Stimulated activated naive CD8-positive, alpha-beta T cell treated with anti-CD3 and anti-CD28 coated beads, Interleukin-15, amount 100 ng/mL, for 72 hours (primary cell): ENCODE measurements at regions not wholly inside any gene's neighbourhood (a gene's known extent, or its start where the extent isn't known, plus 50 kb on each side); places are given as distances from the start of the nearest gene placed in this dataset.

ENCODE experiments used
- ATAC-seq: fragments of 150-1000 bp; cut with Tn5 transposase; 2 replicates; pipeline ENCODE4 v1.10.0; 2021; ENCODE audit warnings: mild to moderate bottlenecking, moderate library complexity
- DNase-seq, 2 donors: peaks; one replicate each; pipeline ENCODE4 v3.0.0; 2021 to 2022
- H3K27ac Mint-ChIP-seq, 2 donors: one replicate each; pipeline ENCODE4 v1.8.0; 2022; ENCODE audit warnings: mild to moderate bottlenecking in 2 of 2, mixed read lengths in 2 of 2, moderate library complexity in 2 of 2
- H3K27me3 Mint-ChIP-seq: one replicate; pipeline ENCODE4 v1.8.0; 2022; ENCODE audit warnings: mixed read lengths
- H3K4me1 Mint-ChIP-seq: one replicate; pipeline ENCODE4 v1.8.0; 2022; ENCODE audit warnings: mild to moderate bottlenecking, mixed read lengths
- H3K4me3 Mint-ChIP-seq, 2 donors: one replicate each; pipeline ENCODE4 v1.8.0; 2022; ENCODE audit warnings: mild to moderate bottlenecking in 2 of 2, mixed read lengths in 2 of 2, moderate library complexity in 1 of 2
- H3K9me3 Mint-ChIP-seq, 2 donors: one replicate each; pipeline ENCODE4 v1.8.0; 2022; ENCODE audit warnings: mixed read lengths in 2 of 2

- H3K27me3 Mint-ChIP-seq = no peaks in the 10 kb centered on the region
- no peaks in the 10 kb centered on the region for H3K9me3 Mint-ChIP-seq
- ATAC-seq (peak; percentile 85), DNase-seq (peak; percentile 49 to 52)
- peak overlapping the region; percentile 95 to 97 for H3K27ac Mint-ChIP-seq
- peaks cover 24% of the 10 kb centered on the region for H3K4me1 Mint-ChIP-seq
- peak overlapping the region; percentile 83 to 86 for H3K4me3 Mint-ChIP-seq
Observed at GRCh38 chr14:75333606-75334548, 55.2 kb downstream of the FOS start.

GRCh38 chr14:75334549-75335051, 56.0 kb downstream of the FOS start:
- peak overlapping the region; percentile 83 to 86 for H3K4me3 Mint-ChIP-seq

DNA sequence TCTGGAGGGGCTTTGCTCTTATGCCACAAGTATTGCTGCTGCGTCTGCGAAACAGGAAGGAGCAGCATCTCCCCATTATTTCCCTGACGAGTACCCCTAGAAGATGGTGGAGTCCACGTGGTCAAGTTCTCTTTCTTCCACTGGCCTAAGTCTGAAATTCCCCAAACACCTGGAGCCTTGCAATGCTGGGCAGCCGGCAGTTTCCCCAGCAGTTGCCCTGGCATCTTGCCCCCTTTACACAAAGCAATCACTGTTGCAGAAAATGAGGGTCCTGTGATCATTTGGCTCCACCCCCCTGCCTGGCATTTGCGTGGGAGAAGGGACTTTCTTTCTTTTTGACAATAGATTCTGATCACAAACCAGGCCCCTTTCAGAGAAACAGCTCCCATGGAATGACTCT, 56.9 kb downstream of the FOS start:
- ATAC-seq (no peak), DNase-seq (peak in 1 of 2 donors; percentile 11)
- no peaks in the 10 kb centered on the region for H3K27me3 Mint-ChIP-seq
- H3K27ac Mint-ChIP-seq = no peak overlapping the region
- H3K4me3 Mint-ChIP-seq = peak overlapping the region in 1 of 2 donors; percentile 16
- no peaks in the 10 kb centered on the region for H3K9me3 Mint-ChIP-seq
- peaks cover 24% of the 10 kb centered on the region for H3K4me1 Mint-ChIP-seq

More at GRCh38 chr14:75334549-75335051, 56.0 kb downstream of the FOS start:
- Mint-ChIP-seq H3K9me3 (no peaks in the 10 kb centered on the region), H3K4me1 (peaks cover 24% of the 10 kb centered on the region), H3K27me3 (no peaks in the 10 kb centered on the region), H3K27ac (peak overlapping the region; percentile 90 to 95)
- ATAC-seq (peak; percentile 60), DNase-seq (no peak)

DNA sequence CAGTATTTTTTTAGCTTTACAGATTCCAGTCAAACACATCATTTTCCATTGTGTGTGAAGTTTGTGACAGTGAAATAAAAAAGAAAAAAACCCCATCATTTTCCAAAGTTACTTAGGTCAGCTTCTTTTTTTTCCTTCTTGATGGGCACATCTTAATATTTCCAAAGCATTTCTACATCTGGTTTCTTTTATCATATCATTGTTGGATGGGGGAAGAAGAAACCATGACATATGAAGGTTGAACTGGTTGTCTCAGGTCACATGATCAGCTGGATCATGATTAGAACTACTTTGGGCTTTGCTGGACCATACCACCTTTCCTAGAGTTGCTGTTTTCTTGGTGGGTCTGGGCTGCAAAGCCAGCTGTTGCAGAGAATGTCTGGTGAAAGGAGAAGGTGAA, 59.8 kb downstream of the FOS start:
- peaks cover 26% of the 10 kb centered on the region for H3K4me1 Mint-ChIP-seq
- DNase-seq (no peak), ATAC-seq (no peak)
- no peaks in the 10 kb centered on the region for H3K27me3 Mint-ChIP-seq
- H3K4me3 Mint-ChIP-seq = no peak overlapping the region
- H3K9me3 Mint-ChIP-seq = no peaks in the 10 kb centered on the region
- H3K27ac Mint-ChIP-seq = no peak overlapping the region

DNA sequence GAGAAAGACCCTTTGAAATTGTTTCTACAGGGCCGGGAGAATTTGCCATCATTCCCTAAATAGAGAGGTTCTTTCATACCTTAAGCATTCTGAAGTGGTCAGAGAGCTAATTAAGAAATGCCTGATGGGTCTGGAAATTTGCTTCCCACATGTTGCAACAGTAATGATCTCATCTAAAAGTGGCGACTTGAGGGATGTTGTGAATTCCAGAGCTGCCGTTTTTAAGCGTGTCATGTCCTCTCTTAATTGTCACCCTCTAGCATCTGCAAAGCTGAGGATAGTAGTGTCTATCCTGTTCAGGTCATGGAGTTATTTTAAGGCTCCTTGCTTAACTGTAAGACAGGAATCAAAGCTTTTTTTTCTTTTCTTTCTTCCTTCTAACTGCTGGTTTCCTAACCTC, 60.4 kb downstream of the FOS start:
- Mint-ChIP-seq H3K27ac (no peak overlapping the region), H3K4me3 (no peak overlapping the region), H3K9me3 (no peaks in the 10 kb centered on the region), H3K4me1 (peaks cover 19% of the 10 kb centered on the region), H3K27me3 (no peaks in the 10 kb centered on the region)
- ATAC-seq (no peak), DNase-seq (no peak)

GRCh38 chr14:75340921-75341320, 62.3 kb downstream of the FOS start:
- no peak for DNase-seq
- Mint-ChIP-seq H3K27ac (no peak overlapping the region), H3K27me3 (no peaks in the 10 kb centered on the region), H3K4me3 (no peak overlapping the region), H3K9me3 (peaks cover 0 to 5% of the 10 kb centered on the region in 2 donors), H3K4me1 (peaks cover 4% of the 10 kb centered on the region)
- ATAC-seq = no peak

- DNase-seq = no peak
- Mint-ChIP-seq H3K4me1 (peaks cover 4% of the 10 kb centered on the region), H3K27me3 (no peaks in the 10 kb centered on the region), H3K27ac (peak overlapping the region in 1 of 2 donors; percentile 43), H3K4me3 (no peak overlapping the region), H3K9me3 (peaks cover 0 to 5% of the 10 kb centered on the region in 2 donors)
- no peak for ATAC-seq
Observed at GRCh38 chr14:75341620-75342019, 63.0 kb downstream of the FOS start.

- H3K4me3 Mint-ChIP-seq = no peak overlapping the region
- H3K27ac Mint-ChIP-seq = no peak overlapping the region
- peaks cover 4% of the 10 kb centered on the region for H3K4me1 Mint-ChIP-seq
- DNase-seq (no peak), ATAC-seq (no peak)
- no peaks in the 10 kb centered on the region for H3K27me3 Mint-ChIP-seq
- peaks cover 0 to 5% of the 10 kb centered on the region in 2 donors for H3K9me3 Mint-ChIP-seq
Observed at GRCh38 chr14:75342762-75343599, 64.4 kb downstream of the FOS start.

DNA sequence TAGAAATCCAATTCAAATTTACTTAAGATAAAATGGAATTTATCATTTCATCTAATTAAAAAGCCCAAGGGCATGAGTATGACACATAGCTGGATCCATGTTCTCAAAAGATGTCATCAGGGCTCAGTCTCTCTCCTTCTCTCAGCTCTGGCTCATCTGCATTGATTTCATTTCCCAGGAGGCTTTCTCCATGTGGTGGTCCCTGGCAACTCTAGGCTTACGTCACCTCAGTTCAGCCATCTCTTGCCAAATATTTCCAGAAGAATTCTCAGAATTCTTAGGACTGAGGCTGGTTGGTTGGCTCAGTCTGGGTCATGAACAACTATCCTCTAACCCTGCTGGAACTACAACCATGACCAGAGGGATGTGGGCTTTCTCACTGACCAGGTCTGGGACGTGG, 65.3 kb downstream of the FOS start:
- Mint-ChIP-seq H3K27me3 (no peaks in the 10 kb centered on the region), H3K27ac (no peak overlapping the region), H3K9me3 (peaks cover 0 to 5% of the 10 kb centered on the region in 2 donors), H3K4me3 (no peak overlapping the region), H3K4me1 (peaks cover 4% of the 10 kb centered on the region)
- ATAC-seq (no peak), DNase-seq (no peak)

DNA sequence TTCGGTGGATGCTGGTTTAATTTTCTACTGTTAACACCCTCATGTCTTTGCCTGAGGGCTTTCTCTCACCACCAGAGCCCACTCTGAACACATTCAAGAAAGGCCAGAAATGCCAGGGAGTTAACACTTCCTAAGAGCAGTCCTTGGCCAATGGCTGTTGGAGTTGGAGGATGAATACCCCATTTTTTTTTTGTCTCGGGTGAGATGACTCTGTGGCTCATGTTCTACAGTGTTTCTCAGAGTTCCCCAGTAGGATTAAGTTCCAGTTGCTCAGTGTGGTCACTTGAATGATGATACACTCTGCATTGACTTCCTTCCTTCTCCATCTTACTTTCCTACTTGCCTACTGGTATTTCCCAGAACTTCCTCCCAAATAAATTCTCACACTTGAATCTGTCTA, 65.8 kb downstream of the FOS start:
- H3K27me3 Mint-ChIP-seq = no peaks in the 10 kb centered on the region
- no peak overlapping the region for H3K4me3 Mint-ChIP-seq
- H3K27ac Mint-ChIP-seq = no peak overlapping the region
- peaks cover 2 to 7% of the 10 kb centered on the region in 2 donors for H3K9me3 Mint-ChIP-seq
- peaks cover 4% of the 10 kb centered on the region for H3K4me1 Mint-ChIP-seq
- ATAC-seq (no peak), DNase-seq (no peak)

DNA sequence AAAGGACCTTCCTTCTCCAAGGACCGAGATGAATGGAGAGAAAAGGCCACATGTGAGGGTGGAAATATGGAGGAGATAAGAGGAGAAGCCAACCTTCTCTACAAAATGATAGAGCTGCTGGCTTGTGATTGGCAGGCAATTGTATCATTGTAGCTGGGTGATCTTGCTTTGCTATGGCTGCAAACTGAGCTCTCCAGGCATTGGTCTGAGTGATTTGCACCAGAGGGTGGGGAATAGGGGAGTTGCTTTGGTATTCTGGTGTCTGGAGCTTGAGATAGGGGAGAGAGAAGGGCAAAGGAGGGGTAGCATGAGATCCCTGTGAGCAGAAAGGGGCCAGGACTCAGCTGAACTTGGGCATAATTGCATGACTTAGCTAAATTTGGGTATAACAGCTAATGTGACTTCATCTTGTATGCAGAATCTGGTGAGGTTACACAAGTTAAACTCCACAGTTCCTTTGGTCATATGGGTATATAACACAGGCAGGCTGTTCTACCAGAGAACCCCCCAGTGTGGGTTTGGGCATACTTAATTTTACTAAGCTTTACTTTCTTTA, 72.0 kb downstream of the FOS start:
- Mint-ChIP-seq H3K27me3 (no peaks in the 10 kb centered on the region), H3K9me3 (peaks cover 6 to 7% of the 10 kb centered on the region in 2 donors), H3K27ac (no peak overlapping the region), H3K4me1 (no peaks in the 10 kb centered on the region), H3K4me3 (no peak overlapping the region)
- DNase-seq = no peak
- no peak for ATAC-seq

DNA sequence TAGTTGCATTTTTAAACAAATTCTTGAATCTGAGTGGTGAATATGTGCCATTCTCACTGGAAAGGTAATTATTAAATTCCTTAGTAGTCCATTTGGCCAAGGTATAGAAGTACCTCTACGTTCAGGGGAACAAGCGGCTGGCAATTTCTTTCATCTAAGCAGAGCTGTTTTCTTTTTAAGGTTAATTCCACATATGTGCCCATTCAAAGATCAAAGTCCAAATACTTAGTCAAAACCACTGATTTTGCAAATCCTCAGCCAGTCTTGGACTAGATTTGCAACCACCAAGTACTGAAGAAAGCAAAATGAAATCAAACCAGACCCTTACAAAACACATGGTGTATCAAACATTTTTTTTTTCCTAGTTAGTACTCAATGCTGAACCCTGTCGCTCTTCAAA, 68.7 kb upstream of the JDP2 start:
- ATAC-seq = no peak
- no peaks in the 10 kb centered on the region for H3K9me3 Mint-ChIP-seq
- H3K27me3 Mint-ChIP-seq = no peaks in the 10 kb centered on the region
- H3K27ac Mint-ChIP-seq = no peak overlapping the region
- H3K4me3 Mint-ChIP-seq = no peak overlapping the region
- no peaks in the 10 kb centered on the region for H3K4me1 Mint-ChIP-seq
- DNase-seq = no peak

DNA sequence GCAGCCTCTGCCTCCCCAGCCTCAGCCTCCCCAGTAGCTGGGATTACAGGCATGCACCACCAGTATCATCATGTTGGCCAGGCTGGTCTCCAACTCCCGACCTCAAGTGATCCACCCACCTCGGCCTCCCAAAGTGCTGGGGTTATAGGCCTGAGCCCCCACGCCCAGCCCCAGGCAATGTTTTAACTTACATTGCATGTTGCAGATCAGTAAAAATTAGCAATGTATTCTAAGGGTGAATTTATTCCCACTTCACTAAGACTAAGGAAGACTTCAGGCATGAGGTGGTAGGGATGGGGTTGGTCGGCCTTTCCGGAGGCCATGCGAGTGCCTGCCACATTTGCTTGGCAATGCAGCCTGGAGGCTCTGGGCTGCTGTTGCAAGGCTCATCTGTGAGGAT, 66.8 kb upstream of the JDP2 start:
- DNase-seq (no peak), ATAC-seq (no peak)
- Mint-ChIP-seq H3K27ac (no peak overlapping the region), H3K9me3 (no peaks in the 10 kb centered on the region), H3K4me3 (no peak overlapping the region), H3K4me1 (no peaks in the 10 kb centered on the region), H3K27me3 (no peaks in the 10 kb centered on the region)

DNA sequence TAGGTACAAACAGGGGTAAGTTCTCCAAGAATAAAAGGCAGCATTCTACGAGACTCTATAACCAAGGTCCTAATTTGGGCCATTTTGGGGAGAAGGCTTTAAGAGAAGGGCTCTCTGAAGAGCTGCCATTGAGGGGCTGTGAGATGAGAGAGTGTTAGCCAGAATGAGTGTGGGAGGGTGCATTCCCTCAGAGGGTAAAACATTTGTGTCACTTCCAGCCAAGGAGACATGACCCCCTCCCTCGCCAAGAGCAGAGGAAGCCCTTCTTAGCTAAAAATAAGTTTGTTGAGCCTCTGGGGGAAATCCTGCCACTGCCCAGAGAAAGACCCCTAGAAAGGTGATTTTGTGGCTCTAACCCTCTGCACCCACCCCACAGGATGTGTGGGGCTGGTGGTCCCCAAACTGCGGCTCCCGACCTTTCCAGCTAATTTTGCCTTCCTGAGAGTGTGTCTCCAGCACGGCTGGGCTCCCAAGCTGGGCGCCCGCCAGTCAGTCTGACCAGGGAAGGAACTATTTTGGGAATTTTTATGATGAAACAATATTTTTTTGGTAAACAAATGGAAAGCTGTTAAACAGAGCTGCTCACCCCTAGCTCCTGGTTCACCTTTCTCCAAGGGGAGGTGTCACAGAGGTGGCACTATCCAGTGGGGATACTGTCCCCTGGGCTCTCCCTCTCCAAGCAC, 65.9 kb upstream of the JDP2 start:
- Mint-ChIP-seq H3K27me3 (no peaks in the 10 kb centered on the region), H3K4me3 (no peak overlapping the region), H3K9me3 (no peaks in the 10 kb centered on the region), H3K4me1 (no peaks in the 10 kb centered on the region), H3K27ac (no peak overlapping the region)
- no peak for ATAC-seq
- no peak for DNase-seq

- H3K4me1 Mint-ChIP-seq = no peaks in the 10 kb centered on the region
- DNase-seq (no peak), ATAC-seq (no peak)
- H3K27ac Mint-ChIP-seq = no peak overlapping the region
- no peaks in the 10 kb centered on the region for H3K9me3 Mint-ChIP-seq
- no peaks in the 10 kb centered on the region for H3K27me3 Mint-ChIP-seq
- no peak overlapping the region for H3K4me3 Mint-ChIP-seq
Observed at GRCh38 chr14:75363130-75363529, 64.7 kb upstream of the JDP2 start.
